Uterus (tissue), 3 donors: ENCODE measurements at regions not wholly inside any gene's neighbourhood (a gene's known extent, or its start where the extent isn't known, plus 50 kb on each side); places are given as distances from the start of the nearest gene placed in this dataset.

Experiments
- DNase-seq, 2 donors: peaks; one replicate each; pipeline ENCODE4 v3.0.0-alpha.2; 2019 to 2020
- H3K27ac ChIP-seq, 2 donors: fragments of 200-600 bp; sonication (generic); 1 replicate in 1 of 2; 2 replicates in 1 of 2; pipeline ENCODE4 v1.5.1; 2016 to 2018
- H3K27me3 ChIP-seq, 2 donors: fragments of 200-600 bp; sonication (generic); one replicate each; pipeline ENCODE4 v1.5.1; 2018 to 2019; ENCODE audit warnings: control low read depth in 1 of 2
- H3K36me3 ChIP-seq, 2 donors: fragments of 200-600 bp; sonication (generic); one replicate each; pipeline ENCODE4 v1.5.1; 2019; ENCODE audit warnings: control low read depth in 1 of 2
- H3K4me1 ChIP-seq, 2 donors: fragments of 200-600 bp; sonication (generic); one replicate each; pipeline ENCODE4 v1.5.1; 2018 to 2019; ENCODE audit warnings: control low read depth in 1 of 2
- H3K4me3 ChIP-seq, 2 donors: fragments of 200-600 bp; sonication (generic); 1 replicate in 1 of 2; 2 replicates in 1 of 2; pipeline ENCODE4 v1.5.1; 2018 to 2019; ENCODE audit warnings: mild to moderate bottlenecking in 1 of 2
- H3K9me3 ChIP-seq, 2 donors: fragments of 200-600 bp; sonication (generic); one replicate each; pipeline ENCODE4 v1.5.1; 2019; ENCODE audit warnings: control low read depth in 1 of 2
- POLR2A ChIP-seq, 2 donors: fragments of 450-650 bp; IDR thresholded peaks; one replicate each; pipeline ENCODE4 v1.6.1; 2016; ENCODE audit warnings: antibody characterized with exemption in 2 of 2, mild to moderate bottlenecking in 1 of 2, moderate library complexity in 1 of 2
- intact Hi-C: fragments of 100-400 bp; cut with DNase I; formaldehyde crosslinking; loops from one replicate; pipeline ENCODE4 v1.15.1; 2023; ENCODE audit warnings: low total_unique reads
- TF ChIP-seq, protein P1 (sequence below), 4 experiments: fragments of 200-600 bp in 2 of 4; fragments of 450-650 bp in 2 of 4; sonication (generic) in 2 of 4; IDR thresholded peaks; one replicate each; pipeline ENCODE4 v1.5.1; 2016 to 2019; ENCODE audit warnings: antibody characterized with exemption in 4 of 4, mild to moderate bottlenecking in 2 of 4, moderate library complexity in 1 of 4
- donor health status: DM: yes; HTN: yes; CAD: no.

DNA sequence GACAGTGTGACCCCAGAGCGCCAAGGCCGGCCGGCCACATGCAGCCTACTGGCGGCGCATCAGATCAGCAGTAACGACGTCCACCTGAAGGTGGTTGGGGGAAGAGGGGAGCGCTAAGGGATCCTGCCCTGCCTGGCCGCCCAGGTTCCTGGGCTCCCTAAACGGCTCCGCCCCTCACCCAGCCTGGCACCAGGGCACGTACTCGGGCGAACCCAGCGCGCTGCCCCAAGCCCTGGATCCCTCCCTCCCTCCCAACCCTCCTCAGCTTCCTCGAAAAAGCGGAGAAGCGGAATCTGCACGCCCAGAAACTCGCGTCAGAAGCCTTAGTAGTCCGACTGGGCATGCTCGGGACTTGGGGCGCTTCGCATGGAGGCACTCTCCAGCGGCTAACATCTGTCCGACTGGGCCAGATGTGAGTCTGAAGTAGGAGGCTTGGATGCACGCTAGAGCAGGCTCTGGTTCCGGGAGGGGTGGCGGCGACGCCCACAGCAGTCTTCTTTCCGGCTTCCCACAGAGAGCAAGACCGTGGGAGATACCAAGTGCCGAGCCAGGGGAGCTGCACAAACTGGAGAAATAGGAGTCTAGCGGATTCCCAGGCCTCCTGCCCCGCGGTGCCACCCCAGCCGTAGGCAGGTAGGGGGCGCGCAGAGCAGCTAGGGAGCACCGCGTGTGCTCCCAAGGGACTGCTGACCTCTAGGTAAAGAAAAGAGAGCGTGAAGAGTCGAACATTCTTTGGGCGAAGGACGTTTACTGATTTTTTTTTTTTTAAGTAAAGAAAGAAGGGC is 114.3 kb upstream of the TEX13C start:
- Histone ChIP-seq H3K27ac (peak overlapping the region; percentile 57 to 72), H3K36me3 (no peaks in the 10 kb centered on the region), H3K4me3 (peak overlapping the region; percentile 36 to 38), H3K27me3 (no peaks in the 10 kb centered on the region), H3K4me1 (no peaks in the 10 kb centered on the region), H3K9me3 (no peaks in the 10 kb centered on the region)
- DNase-seq = peak; percentile 39 to 57
- no peak for TF ChIP-seq POLR2A (IDR thresholded peaks at IDR 0.05)
- TF ChIP-seq, protein P1, sequence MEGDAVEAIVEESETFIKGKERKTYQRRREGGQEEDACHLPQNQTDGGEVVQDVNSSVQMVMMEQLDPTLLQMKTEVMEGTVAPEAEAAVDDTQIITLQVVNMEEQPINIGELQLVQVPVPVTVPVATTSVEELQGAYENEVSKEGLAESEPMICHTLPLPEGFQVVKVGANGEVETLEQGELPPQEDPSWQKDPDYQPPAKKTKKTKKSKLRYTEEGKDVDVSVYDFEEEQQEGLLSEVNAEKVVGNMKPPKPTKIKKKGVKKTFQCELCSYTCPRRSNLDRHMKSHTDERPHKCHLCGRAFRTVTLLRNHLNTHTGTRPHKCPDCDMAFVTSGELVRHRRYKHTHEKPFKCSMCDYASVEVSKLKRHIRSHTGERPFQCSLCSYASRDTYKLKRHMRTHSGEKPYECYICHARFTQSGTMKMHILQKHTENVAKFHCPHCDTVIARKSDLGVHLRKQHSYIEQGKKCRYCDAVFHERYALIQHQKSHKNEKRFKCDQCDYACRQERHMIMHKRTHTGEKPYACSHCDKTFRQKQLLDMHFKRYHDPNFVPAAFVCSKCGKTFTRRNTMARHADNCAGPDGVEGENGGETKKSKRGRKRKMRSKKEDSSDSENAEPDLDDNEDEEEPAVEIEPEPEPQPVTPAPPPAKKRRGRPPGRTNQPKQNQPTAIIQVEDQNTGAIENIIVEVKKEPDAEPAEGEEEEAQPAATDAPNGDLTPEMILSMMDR (IDR thresholded peaks at IDR 0.05) = no peak
- intact Hi-C loops = no loop called here

DNA sequence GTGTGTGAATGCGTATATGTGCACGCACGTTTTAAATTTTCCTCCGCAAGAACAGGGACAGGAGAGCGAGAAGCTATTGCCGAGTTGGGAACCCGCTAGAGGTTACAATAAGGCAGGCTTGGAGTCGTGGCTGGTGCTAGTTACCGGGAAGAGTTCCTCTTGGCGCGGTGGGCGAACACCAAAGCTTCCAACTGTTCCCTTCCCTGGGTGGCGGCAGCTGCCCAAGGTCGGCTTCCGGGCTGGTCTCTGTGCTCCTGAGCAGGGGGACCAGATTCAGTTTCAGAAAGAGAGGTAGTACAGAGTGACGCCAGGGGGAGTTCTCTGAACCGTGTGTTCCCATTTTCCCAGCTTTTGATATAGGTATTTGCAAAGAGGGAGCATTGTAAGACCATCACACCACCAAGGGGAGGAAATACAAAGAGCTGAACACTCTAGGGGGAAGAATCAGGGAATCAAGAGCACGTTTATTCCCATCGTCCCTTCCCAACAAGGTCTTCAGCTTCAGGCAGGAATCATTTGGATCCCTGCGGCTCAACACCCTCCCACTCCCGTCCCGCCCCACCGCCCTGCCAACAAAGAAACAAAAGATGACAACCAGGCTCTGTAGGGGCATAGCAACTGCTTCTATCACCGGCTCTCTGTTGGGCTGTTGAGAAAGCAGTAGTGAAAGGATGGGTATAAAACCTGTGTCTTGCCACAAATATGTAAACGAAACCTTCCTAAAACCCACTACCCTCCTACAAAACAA is 113.6 kb upstream of the TEX13C start:
- H3K36me3 ChIP-seq = no peaks in the 10 kb centered on the region
- no peaks in the 10 kb centered on the region for H3K9me3 ChIP-seq
- DNase-seq = no peak
- peak overlapping the region; percentile 57 to 72 for H3K27ac ChIP-seq
- H3K4me3 ChIP-seq = peak overlapping the region; percentile 36 to 38
- no peak for TF ChIP-seq POLR2A (IDR thresholded peaks at IDR 0.05)
- TF ChIP-seq, protein P1 (IDR thresholded peaks at IDR 0.05) = no peak
- no peaks in the 10 kb centered on the region for H3K27me3 ChIP-seq
- intact Hi-C loops = no loop called here
- H3K4me1 ChIP-seq = no peaks in the 10 kb centered on the region

DNA sequence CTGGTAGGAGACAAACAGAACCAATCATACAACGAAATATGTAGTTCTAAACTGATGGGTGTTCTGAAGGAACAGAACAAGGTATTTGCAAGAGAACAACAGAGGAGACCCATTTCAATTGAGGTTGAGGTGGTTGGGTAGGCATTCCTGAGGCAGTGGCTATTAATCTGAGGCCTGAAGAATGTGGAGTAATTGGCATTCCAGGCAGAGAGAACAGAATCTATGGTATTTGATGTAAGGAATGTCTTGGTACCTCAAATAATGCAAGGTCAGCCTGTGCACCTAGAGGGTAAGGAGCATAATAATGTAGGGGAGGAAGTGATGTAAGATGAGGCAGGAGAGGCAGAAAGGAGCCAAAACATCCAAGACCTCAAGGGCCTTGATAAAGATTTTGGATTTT is 109.5 kb upstream of the TEX13C start:
- Histone ChIP-seq H3K4me1 (no peaks in the 10 kb centered on the region), H3K27me3 (peaks cover 0 to 4% of the 10 kb centered on the region in 2 donors), H3K4me3 (no peak overlapping the region), H3K27ac (no peak overlapping the region), H3K36me3 (no peaks in the 10 kb centered on the region), H3K9me3 (no peaks in the 10 kb centered on the region)
- intact Hi-C loops = no loop called here
- DNase-seq = no peak
- TF ChIP-seq, protein P1 (IDR thresholded peaks at IDR 0.05) = no peak
- no peak for TF ChIP-seq POLR2A (IDR thresholded peaks at IDR 0.05)

DNA sequence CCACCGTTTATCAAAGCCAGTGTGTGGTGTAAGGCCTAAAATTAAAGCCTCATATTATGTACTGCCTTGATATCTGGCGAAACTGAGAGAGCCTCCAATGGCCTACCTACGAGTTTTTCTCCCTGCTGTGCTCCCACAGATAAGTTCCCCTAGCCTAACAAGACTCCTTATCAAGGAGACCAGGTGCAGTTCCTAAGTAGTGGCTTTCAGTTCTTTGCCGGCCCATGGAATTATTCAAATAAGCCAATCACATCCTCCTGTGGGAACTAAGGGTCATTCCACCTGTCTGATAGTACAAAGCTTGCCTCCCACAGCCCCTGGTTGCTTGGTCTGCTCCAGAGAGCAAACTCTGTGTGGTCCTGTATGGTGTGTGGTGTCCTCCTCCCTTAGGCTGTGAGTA is 99.8 kb upstream of the TEX13C start:
- Histone ChIP-seq H3K9me3 (no peaks in the 10 kb centered on the region), H3K4me1 (no peaks in the 10 kb centered on the region), H3K27me3 (no peaks in the 10 kb centered on the region), H3K4me3 (no peak overlapping the region), H3K36me3 (no peaks in the 10 kb centered on the region), H3K27ac (no peak overlapping the region)
- intact Hi-C loops = no loop called here
- DNase-seq = no peak
- no peak for TF ChIP-seq POLR2A (IDR thresholded peaks at IDR 0.05)
- TF ChIP-seq, protein P1 (IDR thresholded peaks at IDR 0.05) = no peak

DNA sequence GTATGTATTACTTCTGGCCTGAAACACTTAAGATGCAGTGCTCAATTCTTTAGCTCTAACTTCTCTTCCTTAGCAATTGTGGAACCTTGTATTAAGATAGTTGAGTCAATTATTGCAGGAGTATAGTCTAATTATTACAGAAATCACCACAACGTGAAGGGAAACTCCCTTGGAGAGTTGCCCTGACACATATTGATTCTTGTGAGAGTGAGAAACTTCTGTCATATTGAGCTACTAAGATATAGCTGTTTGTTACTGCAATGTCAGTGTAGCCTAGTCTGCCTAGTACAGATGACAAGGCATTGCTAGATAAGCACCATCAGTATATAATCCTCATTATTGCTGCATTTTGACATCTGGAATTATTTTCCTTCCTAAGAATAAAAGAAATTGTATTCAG is 82.7 kb upstream of the TEX13C start:
- intact Hi-C loops = no loop called here
- no peaks in the 10 kb centered on the region for H3K4me1 ChIP-seq
- DNase-seq = no peak
- H3K27ac ChIP-seq = no peak overlapping the region
- TF ChIP-seq, protein P1 (IDR thresholded peaks at IDR 0.05) = no peak
- TF ChIP-seq POLR2A (IDR thresholded peaks at IDR 0.05) = no peak
- no peaks in the 10 kb centered on the region for H3K9me3 ChIP-seq
- H3K4me3 ChIP-seq = no peak overlapping the region
- H3K27me3 ChIP-seq = no peaks in the 10 kb centered on the region
- H3K36me3 ChIP-seq = no peaks in the 10 kb centered on the region
